ENCODE measurements at regions not wholly inside any gene's neighbourhood (a gene's known extent, or its start where the extent isn't known, plus 50 kb on each side); places are given as distances from the start of the nearest gene placed in this dataset.

DNA sequence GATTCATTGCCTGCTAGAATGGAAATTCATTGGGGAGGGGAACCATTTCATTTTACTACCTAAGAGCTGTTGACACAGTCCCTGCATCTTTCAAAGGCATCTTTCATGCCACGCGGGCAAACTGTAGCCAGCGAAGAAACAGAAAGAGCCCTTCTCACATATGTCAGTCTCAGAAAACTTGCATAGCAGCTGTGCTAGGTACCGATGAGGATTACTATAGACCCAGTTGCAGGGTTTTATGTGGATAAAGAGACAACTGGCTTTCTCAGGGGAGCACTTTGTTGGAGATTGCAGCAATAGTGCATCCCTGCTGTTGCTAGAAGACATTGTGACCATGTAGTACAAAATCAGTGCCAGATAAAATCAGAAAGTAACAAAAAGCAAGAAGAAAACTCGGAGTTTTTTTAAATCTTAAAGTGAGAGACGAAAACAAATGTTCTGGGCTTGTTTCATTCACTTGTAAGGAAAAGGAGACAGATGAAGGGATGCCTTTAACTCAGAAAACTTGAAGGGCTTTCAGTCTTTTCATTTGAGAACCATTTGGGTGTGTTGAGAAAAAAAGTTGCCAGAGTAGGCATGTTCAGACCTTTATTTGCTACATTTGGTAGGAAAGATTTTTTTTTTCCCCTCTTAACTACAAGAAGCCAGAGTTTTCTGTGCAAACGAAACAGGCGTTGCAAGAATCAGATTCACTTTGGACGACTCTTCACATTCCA lies 804.1 kb downstream of the USP25 start:
- DNase-seq (ENCODE audit: low read depth in 4 of 4, low spot score in 1 of 4): no peak

DNA sequence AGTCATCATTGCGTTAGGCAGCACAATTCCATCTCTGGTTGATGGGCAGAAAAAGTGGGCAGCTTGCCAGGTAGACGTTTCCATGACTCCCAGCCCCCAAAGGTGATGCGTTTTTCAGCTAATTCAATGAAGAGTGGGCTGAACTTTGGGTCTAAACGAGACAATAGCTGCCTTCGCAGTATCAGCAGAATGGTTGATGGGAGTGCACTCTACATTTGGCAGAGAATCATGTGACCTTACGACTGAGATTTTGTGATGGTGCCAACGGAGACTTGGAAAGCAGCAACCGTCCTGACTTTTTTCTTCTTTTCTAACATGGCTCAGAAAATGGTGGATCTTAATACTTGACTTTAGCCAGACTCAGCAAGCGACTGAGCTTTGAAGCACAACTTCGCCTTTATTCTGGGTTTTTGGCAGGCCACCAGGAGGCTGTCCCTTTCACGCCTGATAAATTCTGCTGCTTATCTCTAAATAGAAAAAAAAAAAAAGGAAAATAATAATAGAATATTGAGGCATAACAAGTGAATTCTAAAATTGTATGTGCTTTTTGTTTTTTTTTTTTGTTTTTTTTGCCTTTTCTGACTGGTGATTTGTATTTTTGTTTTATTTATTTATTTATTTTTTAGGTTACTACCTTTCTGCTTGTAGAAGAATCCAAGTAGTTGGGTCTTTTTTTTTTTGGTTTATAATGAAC lies 804.8 kb downstream of the USP25 start:
- no peak for DNase-seq (ENCODE audit: low read depth in 4 of 4, low spot score in 1 of 4)

DNA sequence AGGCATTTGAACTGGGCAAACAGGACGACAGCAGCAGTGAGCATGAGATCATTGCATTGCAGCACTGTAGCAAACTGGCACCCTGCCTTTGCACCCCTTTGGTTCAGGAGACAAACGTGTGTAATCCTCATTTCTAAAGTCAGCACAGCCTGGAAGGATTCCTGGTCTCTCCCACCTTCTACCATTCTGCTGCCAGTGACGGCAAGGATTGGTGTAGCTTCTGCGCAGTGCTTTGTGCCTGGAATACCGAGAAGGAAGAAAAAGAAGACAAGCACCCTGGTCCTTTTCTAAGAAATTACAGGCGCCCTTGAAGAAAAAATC lies 805.3 kb downstream of the USP25 start:
- no peak for DNase-seq (ENCODE audit: low read depth in 4 of 4, low spot score in 1 of 4)

DNA sequence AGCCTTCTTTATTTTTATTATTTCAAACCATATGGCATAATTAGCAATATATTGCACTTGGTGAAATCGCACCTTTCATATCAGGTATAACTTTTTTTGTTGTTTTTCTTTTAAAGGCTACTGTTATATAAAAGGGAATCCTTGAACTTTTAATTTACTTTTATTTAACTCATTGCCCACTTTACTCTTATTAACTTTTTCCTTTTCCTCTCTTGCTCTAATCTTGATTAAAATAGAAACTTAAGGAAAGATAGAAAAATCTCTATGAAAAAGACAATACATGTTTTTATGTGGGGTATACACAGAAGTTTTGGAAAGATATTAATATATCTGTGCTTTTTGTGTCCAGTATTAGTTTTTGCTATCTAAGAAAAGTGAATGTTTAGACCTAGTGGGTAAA lies 805.8 kb downstream of the USP25 start:
- no peak for DNase-seq (ENCODE audit: low read depth in 4 of 4, low spot score in 1 of 4)

DNA sequence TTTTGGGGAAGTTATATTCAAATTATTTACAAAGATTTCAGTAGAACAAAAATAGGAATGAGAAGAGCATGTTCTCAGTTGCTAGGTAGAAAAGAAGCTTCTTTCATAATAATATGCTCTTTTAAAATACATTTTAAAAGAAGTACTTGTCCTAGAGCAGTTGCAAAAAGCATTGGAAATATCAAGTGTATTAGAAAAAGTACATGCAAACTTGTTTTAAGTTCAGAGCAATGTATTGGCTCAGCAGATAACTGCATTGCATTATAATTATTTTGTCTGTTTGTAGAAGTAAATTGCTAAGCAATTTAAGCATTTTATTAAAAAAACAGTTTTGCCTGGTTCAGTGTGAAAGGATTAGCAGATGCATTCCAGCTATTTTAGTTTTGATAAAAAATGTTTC lies 806.4 kb downstream of the USP25 start:
- no peak for DNase-seq (ENCODE audit: low read depth in 4 of 4, low spot score in 1 of 4)

DNA sequence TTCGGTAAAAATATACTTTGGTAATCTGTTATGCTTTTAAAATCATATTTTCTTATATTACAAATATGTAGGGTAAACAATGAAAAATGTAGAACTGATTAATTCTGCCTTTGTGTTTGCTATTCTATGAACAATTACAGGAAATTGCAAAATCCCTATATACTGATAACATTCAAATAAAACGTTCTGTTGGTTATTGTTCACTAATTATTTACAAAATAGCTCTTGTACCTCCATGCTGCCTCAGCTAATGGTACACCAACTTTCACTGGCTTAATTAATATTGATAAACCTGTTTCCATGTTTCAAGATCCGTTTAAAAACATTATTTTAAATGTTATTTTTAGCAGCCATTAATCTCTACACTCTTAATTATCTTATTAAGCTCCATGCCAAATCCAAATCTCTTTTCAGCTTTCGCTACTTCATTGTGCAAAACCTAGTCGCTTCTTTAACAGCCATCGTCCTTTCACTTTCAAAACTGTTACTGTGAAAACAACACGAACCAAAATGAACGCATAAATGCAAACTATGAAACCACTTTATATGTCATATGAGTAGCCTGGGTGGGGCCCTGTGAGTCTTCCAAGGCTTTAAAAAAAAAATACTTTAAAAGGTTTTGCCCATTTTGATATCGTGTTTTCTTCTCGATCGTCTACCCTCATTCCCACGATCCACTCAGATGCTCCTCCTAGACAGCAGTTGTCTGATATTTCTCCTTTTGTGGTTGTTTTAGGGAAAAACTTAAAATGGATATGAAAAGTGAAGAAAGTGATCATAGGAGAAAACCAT lies 807.1 kb downstream of the USP25 start:
- no peak for DNase-seq (ENCODE audit: low read depth in 4 of 4, low spot score in 1 of 4)

DNA sequence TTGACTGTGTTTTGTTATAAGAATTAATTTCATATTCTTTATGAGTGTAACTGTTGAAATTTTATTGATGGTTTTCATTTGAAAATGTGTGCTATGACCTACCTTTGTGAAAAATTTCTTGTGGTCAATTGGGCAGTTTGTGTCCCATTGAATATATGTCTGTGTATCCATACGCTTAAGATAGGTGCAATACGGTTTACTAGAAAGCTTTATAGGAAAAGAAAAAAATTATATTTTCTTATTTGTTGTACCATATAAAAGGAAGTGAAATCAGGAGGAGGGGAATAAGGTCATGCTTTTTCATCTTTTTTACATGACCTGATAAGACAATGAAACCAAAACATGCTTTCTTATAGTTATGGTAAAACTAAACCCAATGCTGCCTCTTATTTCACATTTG lies 807.7 kb downstream of the USP25 start:
- no peak for DNase-seq (ENCODE audit: low read depth in 4 of 4, low spot score in 1 of 4)

DNA sequence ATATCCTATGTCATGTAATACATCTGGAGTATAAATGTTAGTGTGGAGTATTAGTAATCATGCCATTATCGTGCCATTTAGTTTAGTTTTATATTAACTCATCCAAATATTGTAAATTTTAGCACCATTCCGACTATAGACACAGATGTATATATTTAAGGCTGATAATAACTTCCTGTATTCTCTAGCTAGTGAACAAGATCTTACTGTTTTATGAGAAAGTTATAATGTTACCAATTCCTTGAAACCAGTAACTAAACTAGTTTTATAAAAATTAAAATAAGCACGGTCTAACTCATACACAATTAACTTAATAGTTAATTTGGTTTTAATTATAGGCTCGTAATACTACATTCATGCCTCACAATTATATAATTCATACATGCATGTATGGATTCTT lies 808.6 kb downstream of the USP25 start:
- no peak for DNase-seq (ENCODE audit: low read depth in 4 of 4, low spot score in 1 of 4)

DNA sequence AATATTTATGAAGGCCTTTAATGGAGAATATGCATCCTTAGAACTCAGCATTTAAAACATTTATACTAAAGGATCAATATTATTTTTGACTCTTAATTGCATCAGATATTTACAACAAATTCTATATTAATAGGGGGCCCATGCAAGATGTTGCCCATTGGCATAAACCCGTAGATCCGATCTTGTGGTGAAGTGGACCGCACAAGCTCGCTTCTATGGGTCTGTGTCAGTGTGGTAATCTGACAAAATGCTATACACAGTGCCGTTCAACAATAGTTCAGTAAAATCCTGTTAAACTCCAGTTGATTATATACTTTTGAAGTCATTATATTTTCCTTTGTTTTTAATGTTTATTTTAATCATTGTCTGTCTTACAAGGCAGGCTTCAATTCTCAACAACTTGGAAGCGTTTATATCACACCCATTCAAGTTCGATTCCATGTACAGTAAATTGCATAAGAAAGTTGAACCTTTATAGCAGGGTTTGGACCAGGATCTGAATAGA lies 809.2 kb downstream of the USP25 start:
- DNase-seq (ENCODE audit: low read depth in 4 of 4, low spot score in 1 of 4): no peak

DNA sequence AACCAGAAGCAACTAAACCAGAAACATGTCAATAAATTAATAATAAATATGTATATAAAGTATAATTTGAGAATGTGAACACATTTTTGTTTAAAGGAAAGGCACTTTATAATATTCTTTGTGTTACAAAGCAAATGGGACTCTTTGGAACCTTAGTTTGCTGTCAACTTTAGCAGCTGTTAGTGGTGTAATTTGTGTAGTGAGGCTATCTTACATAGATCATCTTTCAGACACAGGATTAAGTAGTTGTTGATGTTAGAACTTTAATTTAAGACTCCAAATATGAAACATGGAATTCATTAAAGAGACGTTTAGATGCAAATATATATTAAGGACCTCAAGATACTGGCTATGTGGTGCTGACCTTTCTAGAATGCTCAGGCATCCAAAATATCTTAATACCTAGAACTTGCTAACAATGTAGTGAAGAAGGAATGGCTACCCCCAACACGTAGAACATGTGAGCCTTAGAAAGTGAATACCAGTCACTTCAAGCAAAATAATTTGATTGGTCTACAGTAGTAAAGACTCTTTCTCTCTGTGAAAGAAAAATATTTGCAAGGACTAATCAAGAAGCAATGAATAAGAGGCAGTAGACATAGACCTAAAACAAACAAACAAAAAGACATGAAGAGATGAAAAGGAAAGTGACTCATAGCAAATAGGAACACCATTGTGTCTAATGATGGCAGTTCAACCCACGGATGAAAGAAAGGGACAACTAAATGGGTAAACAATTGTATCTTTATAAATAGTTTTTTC lies 811.4 kb downstream of the USP25 start:
- no peak for DNase-seq (ENCODE audit: low read depth in 4 of 4, low spot score in 1 of 4)

DNA sequence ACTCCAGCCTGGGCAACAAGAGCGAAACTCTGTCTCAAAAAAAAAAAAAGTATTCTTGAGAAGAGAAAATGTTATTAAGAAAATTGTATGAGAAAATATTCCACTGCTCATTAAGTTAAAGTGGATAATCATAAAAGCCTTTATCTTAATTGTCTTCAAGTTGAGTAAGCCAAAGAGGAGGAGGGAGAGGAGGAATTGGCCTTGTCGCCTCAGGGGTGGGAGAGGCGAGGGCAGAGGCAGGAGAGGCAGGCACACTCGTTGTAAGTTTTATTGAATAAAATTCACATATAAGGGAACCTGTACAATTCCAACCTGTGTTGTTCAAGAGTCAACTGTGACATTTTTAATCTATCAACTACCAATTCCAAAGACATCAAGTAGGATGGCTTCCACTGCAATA lies 820.3 kb downstream of the USP25 start:
- no peak for DNase-seq (ENCODE audit: low read depth in 4 of 4, low spot score in 1 of 4)

DNA sequence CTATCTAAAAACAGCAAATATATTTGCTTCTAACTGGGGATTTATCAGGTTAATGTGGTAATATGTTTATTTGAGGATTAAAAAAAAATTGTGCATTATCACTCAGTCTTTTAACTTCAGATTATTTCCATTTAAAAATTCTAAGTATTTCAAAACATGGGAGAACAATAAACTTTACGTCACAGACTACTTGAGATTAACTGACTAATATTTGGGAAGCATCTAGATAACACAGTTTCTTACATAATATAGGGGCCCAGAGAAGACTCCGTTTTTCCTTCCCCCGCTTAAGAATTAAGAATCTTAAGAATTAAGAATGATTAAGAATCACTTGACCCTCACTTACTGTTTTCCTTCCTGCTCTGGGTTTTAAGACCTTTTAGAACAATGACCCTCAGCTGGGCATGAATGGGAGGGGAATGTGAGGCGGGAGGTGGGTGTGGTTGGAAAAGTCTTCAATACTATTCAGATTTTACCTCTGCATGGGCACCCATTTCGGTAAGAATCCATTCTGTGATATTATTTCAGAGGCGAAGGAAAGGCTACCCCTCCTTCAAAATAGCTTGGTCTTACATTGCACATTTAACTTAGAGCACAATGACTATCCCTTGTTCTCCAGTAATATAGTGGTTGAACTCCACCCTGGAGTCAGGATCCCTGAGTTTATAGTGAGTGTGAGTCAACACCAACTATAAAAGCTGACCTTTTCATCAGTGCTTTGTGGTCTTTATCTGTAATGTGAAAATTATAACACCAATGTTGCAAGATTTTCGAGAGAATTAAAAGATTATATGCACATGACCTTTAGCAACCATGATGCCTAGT lies 821.3 kb downstream of the USP25 start:
- DNase-seq (ENCODE audit: low read depth in 4 of 4, low spot score in 1 of 4): no peak

DNA sequence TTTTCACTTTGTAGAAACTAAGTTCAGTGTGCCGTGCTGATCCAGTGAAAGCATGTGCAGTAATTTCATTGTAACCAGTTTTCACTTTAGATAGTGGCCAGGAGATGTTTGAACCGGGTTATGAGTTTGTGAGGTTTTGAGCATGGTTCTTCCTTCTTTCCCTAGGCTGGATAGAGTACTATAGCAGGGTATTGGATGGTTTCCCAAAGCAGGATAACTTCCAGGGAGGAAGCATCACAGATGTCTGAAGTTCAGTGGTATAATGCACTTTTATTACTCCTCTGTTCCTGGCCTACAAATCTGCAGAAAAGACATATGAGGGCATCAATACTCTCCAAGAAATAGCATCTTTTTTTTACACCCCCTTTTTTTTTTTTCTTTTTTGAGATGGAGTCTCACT lies 823.1 kb downstream of the USP25 start:
- no peak for DNase-seq (ENCODE audit: low read depth in 4 of 4, low spot score in 1 of 4)

DNA sequence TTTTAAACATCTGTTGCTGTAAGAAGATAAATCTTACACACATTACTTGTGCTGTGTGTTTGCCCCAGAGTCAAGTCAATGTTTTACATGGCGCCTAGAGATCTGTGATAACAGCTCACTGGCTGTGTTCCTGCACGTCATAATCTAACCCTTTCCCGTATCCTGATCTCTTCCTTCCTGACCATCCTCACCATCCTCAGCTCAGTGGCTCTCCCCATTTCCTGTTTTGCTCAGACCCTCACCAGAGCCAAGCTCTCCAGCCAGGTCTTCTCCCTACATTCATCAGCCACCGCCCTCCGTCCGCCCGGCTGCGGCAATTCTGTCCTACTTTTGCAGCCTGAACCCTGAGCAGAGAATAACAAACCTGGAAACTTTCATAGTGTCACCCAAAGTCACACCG lies 824.7 kb downstream of the USP25 start:
- DNase-seq (ENCODE audit: low read depth in 4 of 4, low spot score in 1 of 4): no peak

DNA sequence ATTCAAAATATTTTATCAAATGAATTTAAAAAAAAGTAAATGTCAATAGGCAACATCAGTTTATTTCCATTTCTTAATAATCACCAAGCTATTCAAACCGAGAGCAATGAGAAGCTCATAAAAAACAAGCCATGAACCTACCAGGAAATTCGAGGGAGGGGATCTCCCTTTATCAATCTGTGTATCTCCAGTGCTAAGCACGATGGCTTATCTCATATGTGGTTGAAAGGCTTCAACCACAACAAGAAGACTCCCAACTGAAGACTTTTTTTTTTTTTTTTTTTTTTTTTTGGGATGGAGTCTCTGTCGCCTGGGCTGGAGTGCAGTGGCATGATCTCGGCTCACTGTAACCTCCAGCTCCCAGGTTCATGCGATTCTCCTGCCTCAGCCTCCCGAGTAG lies 833.3 kb downstream of the USP25 start:
- no peak for DNase-seq (ENCODE audit: low read depth in 4 of 4, low spot score in 1 of 4)

DNA sequence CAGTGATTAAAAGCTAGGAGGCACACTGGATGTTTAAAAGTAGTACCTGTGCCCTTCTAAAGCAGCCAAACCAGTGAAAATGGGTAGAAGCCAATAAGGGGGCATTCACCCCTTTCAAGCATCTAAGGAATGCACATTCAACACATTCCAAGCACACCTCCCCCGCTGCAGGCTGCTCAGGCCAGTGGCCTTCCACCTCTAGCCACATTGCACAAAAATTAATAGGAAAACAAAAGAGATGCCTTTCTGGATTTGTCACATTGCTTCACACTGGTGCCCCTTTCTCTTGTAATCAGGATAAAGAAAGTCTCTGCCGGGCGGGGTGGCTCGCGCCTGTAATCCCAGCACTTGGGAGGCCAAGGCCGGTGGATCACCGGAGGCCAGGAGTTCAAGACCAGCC lies 834.0 kb downstream of the USP25 start:
- DNase-seq (ENCODE audit: low read depth in 4 of 4, low spot score in 1 of 4): no peak

DNA sequence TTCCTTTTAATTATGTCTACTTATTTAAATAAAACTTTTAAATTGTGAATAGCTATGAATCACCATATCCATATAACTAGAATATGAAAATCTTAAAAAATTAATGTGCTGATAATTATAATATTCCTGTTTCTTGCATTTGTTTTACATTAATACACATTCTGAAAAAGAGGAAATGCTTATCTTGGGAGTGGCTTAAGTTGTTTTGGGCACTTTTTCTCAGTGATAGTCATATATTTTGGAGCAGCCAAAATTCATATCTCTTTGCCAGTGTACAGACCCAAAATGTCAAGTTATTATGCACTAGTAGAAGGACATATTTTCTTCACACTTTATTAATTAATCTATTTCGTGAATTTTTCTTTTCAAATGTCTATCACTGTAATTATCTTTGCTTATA lies 838.5 kb downstream of the USP25 start:
- DNase-seq (ENCODE audit: low read depth in 4 of 4, low spot score in 1 of 4): no peak

DNA sequence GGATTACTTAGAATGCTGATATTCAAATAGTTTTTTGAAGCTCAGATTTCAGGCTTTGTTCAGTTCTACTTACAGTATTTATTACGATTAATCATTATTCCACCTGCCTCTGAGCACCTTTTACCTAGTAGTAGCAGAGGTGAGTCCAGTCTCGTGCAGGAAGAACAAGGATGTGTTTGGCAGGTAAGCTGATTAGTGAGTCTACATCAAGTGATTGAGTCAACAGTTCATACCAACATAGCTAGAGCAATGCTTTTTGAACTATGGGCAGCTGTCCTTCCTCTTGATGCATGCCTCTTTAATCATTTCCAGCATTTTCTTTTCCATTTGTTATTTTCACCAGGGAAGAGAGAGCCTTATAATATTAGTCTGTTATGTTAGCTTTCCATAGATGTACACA lies 838.9 kb downstream of the USP25 start:
- no peak for DNase-seq (ENCODE audit: low read depth in 4 of 4, low spot score in 1 of 4)

DNA sequence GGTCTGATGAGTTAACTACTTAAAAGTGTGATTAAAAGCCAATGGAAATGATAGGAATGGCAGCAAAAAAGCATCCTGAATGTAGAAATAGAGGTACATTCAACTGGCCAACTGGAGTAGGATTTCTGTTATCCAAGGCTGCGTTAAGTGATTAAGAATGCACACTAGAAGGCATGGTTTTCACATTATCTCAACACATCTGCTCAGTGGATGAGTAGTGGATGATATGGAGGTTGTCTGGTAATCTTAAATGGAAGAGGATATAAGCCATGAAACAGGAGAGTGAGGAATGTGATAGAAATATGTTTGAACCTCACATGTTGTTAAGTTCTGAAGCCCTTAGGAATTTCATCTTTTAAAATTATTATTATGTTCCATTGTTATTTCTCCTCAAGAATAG lies 839.9 kb downstream of the USP25 start:
- no peak for DNase-seq (ENCODE audit: low read depth in 4 of 4, low spot score in 1 of 4)

DNA sequence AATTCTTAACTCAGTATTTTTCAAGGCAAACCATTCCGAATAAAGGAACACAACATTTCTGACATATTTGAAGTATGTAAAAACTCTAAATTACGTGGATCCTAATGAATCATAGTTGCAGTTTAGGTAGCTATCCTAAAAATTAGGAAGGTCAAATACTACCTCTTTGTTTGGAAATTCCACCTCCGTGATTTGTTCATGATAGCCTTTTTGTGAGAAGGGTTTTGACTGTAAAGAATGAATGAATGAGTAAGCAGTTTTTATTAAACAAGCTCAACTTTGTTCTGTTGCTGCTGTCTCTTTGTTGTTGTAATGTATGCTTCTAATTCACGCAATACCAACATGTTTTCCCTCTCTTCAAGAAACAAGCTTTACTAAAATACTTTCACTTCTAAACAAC lies 840.4 kb downstream of the USP25 start:
- DNase-seq (ENCODE audit: low read depth in 4 of 4, low spot score in 1 of 4): no peak

DNA sequence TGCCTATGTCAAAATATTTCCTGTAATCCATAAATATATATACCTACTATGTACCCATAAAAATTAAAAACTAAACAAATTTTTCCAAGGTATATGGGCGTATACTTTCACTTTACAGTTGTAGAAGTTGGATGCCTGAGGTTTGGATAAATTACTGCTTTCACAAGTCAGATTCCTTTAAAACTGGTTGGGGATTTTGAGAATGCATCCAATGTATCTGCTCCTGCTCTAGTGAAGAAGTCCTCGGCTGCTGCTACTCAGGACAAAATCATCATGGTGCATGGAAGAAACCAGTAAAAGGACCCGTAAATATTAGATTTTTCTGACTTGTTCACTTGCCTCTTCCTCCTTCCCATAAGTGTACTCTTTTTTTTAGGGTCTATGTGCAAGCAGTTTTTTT lies 841.1 kb downstream of the USP25 start:
- DNase-seq (ENCODE audit: low read depth in 4 of 4, low spot score in 1 of 4): no peak

Data from stimulated activated CD4-positive, alpha-beta T cell treated with anti-CD3 and anti-CD28 coated beads, Interleukin-1b, Interleukin-23, amount 100 ng/mL, for 24 hours (primary cell).